NB4 (cell line): ENCODE measurements at regions not wholly inside any gene's neighbourhood (a gene's known extent, or its start where the extent isn't known, plus 50 kb on each side); places are given as distances from the start of the nearest gene placed in this dataset.
"Not testable (repeated sequence)": the region's sequence is repeated elsewhere in the genome, so short reads cannot be mapped to it uniquely, and the experiment has no call there.

ENCODE experiments used
- POLR2A ChIP-seq: IDR thresholded peaks from 2 replicates; pipeline ENCODE4 v1.6.1; 2011; ENCODE audit warnings: mild to moderate bottlenecking; ENCODE audit not compliant: insufficient read length; ENCODE audit errors: extremely low read depth
- TF ChIP-seq, protein P1 (sequence below): IDR thresholded peaks from one replicate; pipeline ENCODE4 v1.5.1; 2012; ENCODE audit warnings: low read depth, low read length

DNA sequence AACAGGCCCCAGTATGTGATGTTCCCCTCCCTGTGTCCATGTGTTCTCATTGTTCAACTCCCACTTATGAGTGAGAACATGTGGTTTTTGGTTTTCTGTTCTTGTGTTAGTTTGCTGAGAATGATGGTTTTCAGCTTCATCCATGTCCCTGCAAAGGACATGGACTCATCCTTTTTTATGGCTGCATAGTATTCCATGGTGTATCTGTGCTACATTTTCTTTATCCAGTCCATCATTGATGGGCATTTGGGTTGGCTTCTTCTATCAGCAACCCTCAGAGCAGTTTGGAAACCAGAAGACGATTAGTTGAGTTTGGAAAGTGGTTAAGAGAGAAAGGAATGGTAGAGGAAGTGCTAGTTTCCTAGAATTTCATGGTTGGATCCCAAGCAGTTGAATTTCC, 319.1 kb upstream of the RNF32 start:
- TF ChIP-seq, protein P1, sequence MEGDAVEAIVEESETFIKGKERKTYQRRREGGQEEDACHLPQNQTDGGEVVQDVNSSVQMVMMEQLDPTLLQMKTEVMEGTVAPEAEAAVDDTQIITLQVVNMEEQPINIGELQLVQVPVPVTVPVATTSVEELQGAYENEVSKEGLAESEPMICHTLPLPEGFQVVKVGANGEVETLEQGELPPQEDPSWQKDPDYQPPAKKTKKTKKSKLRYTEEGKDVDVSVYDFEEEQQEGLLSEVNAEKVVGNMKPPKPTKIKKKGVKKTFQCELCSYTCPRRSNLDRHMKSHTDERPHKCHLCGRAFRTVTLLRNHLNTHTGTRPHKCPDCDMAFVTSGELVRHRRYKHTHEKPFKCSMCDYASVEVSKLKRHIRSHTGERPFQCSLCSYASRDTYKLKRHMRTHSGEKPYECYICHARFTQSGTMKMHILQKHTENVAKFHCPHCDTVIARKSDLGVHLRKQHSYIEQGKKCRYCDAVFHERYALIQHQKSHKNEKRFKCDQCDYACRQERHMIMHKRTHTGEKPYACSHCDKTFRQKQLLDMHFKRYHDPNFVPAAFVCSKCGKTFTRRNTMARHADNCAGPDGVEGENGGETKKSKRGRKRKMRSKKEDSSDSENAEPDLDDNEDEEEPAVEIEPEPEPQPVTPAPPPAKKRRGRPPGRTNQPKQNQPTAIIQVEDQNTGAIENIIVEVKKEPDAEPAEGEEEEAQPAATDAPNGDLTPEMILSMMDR: not testable (repeated sequence)
- TF ChIP-seq POLR2A: not testable (repeated sequence)
